A204.1 (cell line): ENCODE measurements at regions not wholly inside any gene's neighbourhood (a gene's known extent, or its start where the extent isn't known, plus 50 kb on each side); places are given as distances from the start of the nearest gene placed in this dataset.

ENCODE experiments used
- FAIRE-seq: peaks from 2 replicates; lab custom pipeline; 2012; peaks lifted over from hg19 to GRCh38; lab: Jason Lieb, UNC

DNA sequence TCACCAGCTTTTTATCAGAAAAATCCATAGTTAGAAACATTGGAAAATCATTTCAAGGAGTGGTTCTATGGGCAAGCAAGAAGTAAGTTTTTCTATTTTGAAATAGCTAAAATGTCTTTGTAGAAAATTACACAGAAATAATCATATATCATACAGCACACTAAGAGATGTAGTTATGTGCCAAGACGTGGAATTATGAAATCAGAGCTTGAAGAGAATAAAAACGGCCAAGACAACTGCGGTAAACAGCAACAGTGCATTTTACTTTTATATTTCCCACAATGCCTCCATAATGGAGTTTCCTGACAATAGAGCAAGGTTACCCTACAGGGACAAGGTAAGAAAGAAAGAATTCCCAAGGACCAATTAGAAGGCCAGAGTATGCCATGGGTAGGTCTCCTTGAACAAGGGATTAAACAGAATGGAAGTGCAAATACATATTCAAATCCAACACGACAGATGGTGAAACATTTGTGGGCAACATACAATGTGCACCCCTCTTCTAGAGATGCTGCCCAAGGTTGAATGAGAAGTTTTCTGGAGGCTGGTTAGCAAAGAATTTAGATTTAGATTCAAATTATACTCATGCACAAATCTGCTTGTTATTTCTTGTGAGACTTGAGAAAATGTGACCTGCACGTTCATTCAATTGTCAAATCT lies 76.1 kb upstream of the BTG1 start:
- FAIRE-seq, result no peak

GRCh38 chr12:92218394-92219077 lies 72.9 kb upstream of the BTG1 start:
- no peak for FAIRE-seq

- no peak for FAIRE-seq
Measured at GRCh38 chr12:92216092-92216491, 70.4 kb upstream of the BTG1 start.

- FAIRE-seq, result no peak
Measured at GRCh38 chr12:92215358-92215757, 69.7 kb upstream of the BTG1 start.

DNA sequence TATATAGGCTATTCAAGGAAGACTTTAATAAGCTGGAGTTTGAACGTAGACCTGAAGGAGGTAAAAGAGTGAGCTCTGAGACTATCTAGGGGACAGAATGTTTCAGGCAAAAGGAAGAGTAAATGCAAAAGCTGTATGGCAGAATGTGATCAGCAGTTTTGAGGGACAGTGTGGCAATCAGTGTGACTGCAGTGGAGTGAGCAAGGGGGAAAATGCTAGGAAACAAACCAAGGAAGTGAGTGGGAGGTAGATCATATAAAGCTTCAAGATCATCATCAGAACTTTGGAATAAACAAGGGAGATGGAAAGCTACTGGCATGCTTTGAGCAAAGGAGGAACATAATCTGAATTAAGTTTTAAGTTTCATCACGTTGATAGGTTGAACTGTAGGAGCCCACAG lies 67.5 kb upstream of the BTG1 start:
- FAIRE-seq, result no peak

DNA sequence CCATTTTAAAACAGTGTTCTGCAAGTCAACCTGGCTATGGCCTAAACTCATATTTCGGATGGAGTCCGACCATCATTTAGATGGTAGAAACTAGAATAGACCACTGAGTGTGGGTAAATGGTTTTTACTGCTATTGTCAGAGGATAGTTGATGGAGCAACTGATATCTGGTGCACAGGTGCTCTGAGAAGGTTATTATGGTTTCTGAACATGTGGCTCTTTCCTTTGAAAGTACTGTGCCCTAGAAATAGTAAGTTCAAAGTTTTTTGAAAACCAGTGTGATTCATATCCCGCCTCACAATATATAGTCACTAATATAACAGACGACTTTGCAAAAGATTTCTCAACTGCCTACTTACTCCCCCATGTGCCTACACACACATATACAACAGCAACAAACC lies 64.4 kb upstream of the BTG1 start:
- no peak for FAIRE-seq

DNA sequence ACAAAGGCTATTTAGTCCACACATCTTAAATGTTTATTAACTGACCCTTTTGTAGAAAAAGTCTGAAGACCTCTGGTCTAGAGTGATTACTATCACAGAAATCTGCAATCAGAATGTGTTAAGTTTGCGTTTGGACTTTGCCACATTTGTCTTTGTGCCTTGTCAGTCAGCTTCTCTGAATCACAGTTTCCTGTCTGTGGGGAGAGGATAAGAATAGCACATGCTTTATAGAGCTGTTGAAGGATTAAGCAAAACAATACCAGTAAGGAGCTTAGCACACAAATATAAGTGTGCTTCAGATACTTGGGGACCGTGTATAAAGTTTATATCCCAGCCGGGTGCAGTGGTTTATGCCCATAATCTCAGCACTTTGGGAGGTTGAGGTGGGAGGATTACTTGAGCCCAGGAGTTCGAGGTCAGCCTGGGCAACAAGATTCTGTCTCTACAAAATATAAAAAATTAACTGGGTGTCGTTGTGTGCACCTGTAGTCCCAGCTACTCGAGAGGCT lies 63.0 kb upstream of the BTG1 start:
- no peak for FAIRE-seq

DNA sequence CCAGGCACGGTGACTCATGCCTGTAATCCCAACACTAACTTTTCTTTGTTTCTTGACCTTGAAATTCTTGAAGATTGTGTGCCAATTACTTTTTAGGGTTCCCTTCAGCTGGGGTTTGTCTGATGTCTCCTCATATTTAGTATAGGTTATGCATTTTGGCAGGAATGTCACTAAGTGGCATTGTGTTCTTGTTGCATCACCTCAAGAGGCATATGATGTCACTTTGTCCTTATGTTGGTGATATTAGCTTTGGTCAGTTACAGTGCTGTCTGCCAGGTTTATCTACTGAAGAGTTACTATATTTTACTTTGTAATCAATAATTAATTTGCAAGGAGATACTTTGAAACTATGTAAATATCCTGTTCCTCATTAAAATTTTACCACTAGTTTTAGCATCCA lies 61.0 kb upstream of the BTG1 start:
- FAIRE-seq, result no peak

GRCh38 chr12:92206011-92206410 lies 60.4 kb upstream of the BTG1 start:
- no peak for FAIRE-seq

DNA sequence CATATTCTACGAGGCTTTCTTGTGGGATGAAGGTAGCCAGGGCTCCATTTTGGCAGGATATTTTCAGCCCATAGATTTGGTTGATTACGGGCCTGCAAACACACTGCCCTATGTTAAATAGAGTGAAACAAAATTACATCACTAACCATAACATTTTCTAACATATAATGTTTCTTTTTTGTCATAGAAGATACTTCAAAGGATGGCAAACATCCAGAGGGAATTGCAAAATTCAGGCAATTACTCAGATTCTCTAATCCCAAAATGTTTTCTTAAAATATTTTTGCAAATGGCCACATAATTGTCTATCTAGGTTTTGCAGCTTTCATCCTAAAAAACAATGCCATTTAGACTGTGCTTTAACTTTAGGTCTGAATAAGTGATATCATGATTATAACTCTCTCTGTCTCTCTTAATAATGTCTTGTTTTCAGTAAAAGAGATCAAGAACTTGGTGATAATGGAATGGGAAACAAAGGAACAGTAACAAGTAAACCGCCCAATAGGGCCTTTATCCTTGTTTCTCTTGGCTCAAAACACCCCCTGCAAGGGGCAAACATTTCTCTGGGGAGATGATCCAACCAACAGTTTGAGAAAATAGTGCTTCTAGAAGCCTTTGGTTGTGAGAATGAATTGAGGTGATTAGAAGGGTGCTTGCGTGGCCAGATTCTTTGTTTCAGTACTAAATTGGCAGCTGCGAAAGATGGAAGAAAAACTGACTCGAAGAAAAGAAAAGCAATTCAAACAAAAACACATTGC lies 54.4 kb upstream of the BTG1 start:
- FAIRE-seq, result no peak

DNA sequence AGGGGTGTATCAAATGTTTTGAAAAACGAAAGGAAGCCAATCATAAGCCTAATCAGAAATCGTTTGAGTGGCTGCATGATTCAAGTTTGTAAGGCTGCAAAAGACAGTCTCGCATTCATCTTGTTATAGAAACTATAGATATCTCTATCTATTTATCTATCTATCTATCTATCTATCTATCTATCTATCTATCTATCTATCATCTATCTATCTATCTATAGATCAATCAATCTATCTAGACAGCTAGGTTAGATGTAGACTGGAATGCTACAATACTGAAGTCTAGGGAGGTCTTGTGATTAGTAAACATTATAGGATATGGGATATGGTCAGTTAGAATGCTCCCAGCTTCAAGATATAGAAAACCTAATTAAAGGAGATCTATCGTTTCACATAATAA lies 52.2 kb upstream of the BTG1 start:
- no peak for FAIRE-seq

- no peak for FAIRE-seq
Measured at GRCh38 chr12:92196368-92196767, 50.7 kb upstream of the BTG1 start.
